ENCODE measurements at regions not wholly inside any gene's neighbourhood (a gene's known extent, or its start where the extent isn't known, plus 50 kb on each side); places are given as distances from the start of the nearest gene placed in this dataset.
A peak's percentile ranks its signal among the peaks of the same experiment; 100 is the strongest.
"Not testable (repeated sequence)": the region's sequence is repeated elsewhere in the genome, so short reads cannot be mapped to it uniquely, and the experiment has no call there.

- ATAC-seq, result peak; percentile 26
- H3K9me3 Mint-ChIP-seq, result peaks cover 8% of the 10 kb centered on the region
Observed at GRCh38 chr3:144801890-144802289, 830.3 kb downstream of the DIPK2A start.

GRCh38 chr3:144809380-144809779, 837.8 kb downstream of the DIPK2A start:
- Mint-ChIP-seq H3K9me3 (peaks cover 13% of the 10 kb centered on the region), H3K4me3 (no peak overlapping the region), H3K4me1 (no peaks in the 10 kb centered on the region), H3K36me3 (no peaks in the 10 kb centered on the region), H3K27ac (no peak overlapping the region)
- DNase-seq (ENCODE audit: low spot score in 2 of 2) (no peak), ATAC-seq (no peak)

More at GRCh38 chr3:144801890-144802289, 830.3 kb downstream of the DIPK2A start:
- Mint-ChIP-seq H3K4me1 (no peaks in the 10 kb centered on the region), H3K27ac (no peak overlapping the region), H3K36me3 (no peaks in the 10 kb centered on the region), H3K4me3 (no peak overlapping the region)
- no peak for DNase-seq (ENCODE audit: low spot score in 2 of 2)

- H3K9me3 Mint-ChIP-seq, result peaks cover 13% of the 10 kb centered on the region
- no peak overlapping the region for H3K27ac Mint-ChIP-seq
- H3K36me3 Mint-ChIP-seq, result no peaks in the 10 kb centered on the region
- no peaks in the 10 kb centered on the region for H3K4me1 Mint-ChIP-seq
- no peak for ATAC-seq
- DNase-seq (ENCODE audit: low spot score in 2 of 2), result no peak
- no peak overlapping the region for H3K4me3 Mint-ChIP-seq
Observed at GRCh38 chr3:144810160-144810559, 838.5 kb downstream of the DIPK2A start.

GRCh38 chr3:144815655-144816054, 844.0 kb downstream of the DIPK2A start:
- no peak for ATAC-seq

GRCh38 chr3:144816323-144816722, 844.7 kb downstream of the DIPK2A start:
- H3K9me3 Mint-ChIP-seq, result peaks cover 10% of the 10 kb centered on the region
- H3K36me3 Mint-ChIP-seq, result no peaks in the 10 kb centered on the region
- H3K27ac Mint-ChIP-seq, result no peak overlapping the region
- ATAC-seq (no peak), DNase-seq (ENCODE audit: low spot score in 2 of 2) (no peak)
- no peak overlapping the region for H3K4me3 Mint-ChIP-seq
- no peaks in the 10 kb centered on the region for H3K4me1 Mint-ChIP-seq

More at GRCh38 chr3:144815655-144816054, 844.0 kb downstream of the DIPK2A start:
- Mint-ChIP-seq H3K36me3 (no peaks in the 10 kb centered on the region), H3K4me1 (no peaks in the 10 kb centered on the region), H3K9me3 (peaks cover 10% of the 10 kb centered on the region), H3K27ac (no peak overlapping the region), H3K4me3 (no peak overlapping the region)
- no peak for DNase-seq (ENCODE audit: low spot score in 2 of 2)

GRCh38 chr3:144818973-144819372, 847.4 kb downstream of the DIPK2A start:
- no peak overlapping the region for H3K4me3 Mint-ChIP-seq
- no peak overlapping the region for H3K27ac Mint-ChIP-seq
- H3K36me3 Mint-ChIP-seq, result no peaks in the 10 kb centered on the region
- ATAC-seq (no peak), DNase-seq (ENCODE audit: low spot score in 2 of 2) (no peak)
- no peaks in the 10 kb centered on the region for H3K4me1 Mint-ChIP-seq
- H3K9me3 Mint-ChIP-seq, result peaks cover 10% of the 10 kb centered on the region

GRCh38 chr3:144820232-144820631, 848.6 kb downstream of the DIPK2A start:
- H3K4me1 Mint-ChIP-seq; ATAC-seq; DNase-seq (ENCODE audit: low spot score in 2 of 2); H3K4me3 Mint-ChIP-seq; H3K27ac Mint-ChIP-seq; H3K9me3 Mint-ChIP-seq; H3K36me3 Mint-ChIP-seq: not testable (repeated sequence)

- Mint-ChIP-seq H3K36me3 (no peaks in the 10 kb centered on the region), H3K4me1 (no peaks in the 10 kb centered on the region), H3K27ac (no peak overlapping the region), H3K9me3 (peaks cover 6% of the 10 kb centered on the region), H3K4me3 (no peak overlapping the region)
- ATAC-seq (no peak), DNase-seq (ENCODE audit: low spot score in 2 of 2) (no peak)
Observed at GRCh38 chr3:144820726-144821125, 849.1 kb downstream of the DIPK2A start.

GRCh38 chr3:144821583-144821982, 850.0 kb downstream of the DIPK2A start:
- no peak for DNase-seq (ENCODE audit: low spot score in 2 of 2)
- no peaks in the 10 kb centered on the region for H3K4me1 Mint-ChIP-seq
- H3K27ac Mint-ChIP-seq, result no peak overlapping the region
- H3K36me3 Mint-ChIP-seq, result no peaks in the 10 kb centered on the region
- H3K4me3 Mint-ChIP-seq, result no peak overlapping the region
- H3K9me3 Mint-ChIP-seq, result peaks cover 6% of the 10 kb centered on the region
- no peak for ATAC-seq

GRCh38 chr3:144822671-144823070, 851.0 kb downstream of the DIPK2A start:
- H3K9me3 Mint-ChIP-seq, result peaks cover 3% of the 10 kb centered on the region
- no peak for DNase-seq (ENCODE audit: low spot score in 2 of 2)
- no peak overlapping the region for H3K27ac Mint-ChIP-seq
- H3K36me3 Mint-ChIP-seq, result no peaks in the 10 kb centered on the region
- ATAC-seq, result no peak
- H3K4me1 Mint-ChIP-seq, result no peaks in the 10 kb centered on the region
- no peak overlapping the region for H3K4me3 Mint-ChIP-seq

- Mint-ChIP-seq H3K36me3 (no peaks in the 10 kb centered on the region), H3K4me3 (no peak overlapping the region)
Observed at GRCh38 chr3:144831955-144832716, 860.5 kb downstream of the DIPK2A start.

GRCh38 chr3:144839991-144840390, 868.4 kb downstream of the DIPK2A start:
- H3K4me1 Mint-ChIP-seq, result no peaks in the 10 kb centered on the region
- no peak for ATAC-seq

More at GRCh38 chr3:144831955-144832716, 860.5 kb downstream of the DIPK2A start:
- Mint-ChIP-seq H3K9me3 (peaks cover 8% of the 10 kb centered on the region), H3K27ac (no peak overlapping the region), H3K4me1 (no peaks in the 10 kb centered on the region)
- ATAC-seq (no peak), DNase-seq (ENCODE audit: low spot score in 2 of 2) (no peak)

GRCh38 chr3:144840866-144841265, 869.2 kb downstream of the DIPK2A start:
- no peak for DNase-seq (ENCODE audit: low spot score in 2 of 2)
- no peaks in the 10 kb centered on the region for H3K4me1 Mint-ChIP-seq
- H3K9me3 Mint-ChIP-seq, result peaks cover 8% of the 10 kb centered on the region
- no peak overlapping the region for H3K27ac Mint-ChIP-seq
- no peak overlapping the region for H3K4me3 Mint-ChIP-seq
- no peak for ATAC-seq
- H3K36me3 Mint-ChIP-seq, result no peaks in the 10 kb centered on the region

More at GRCh38 chr3:144839991-144840390, 868.4 kb downstream of the DIPK2A start:
- H3K4me3 Mint-ChIP-seq, result no peak overlapping the region
- peaks cover 8% of the 10 kb centered on the region for H3K9me3 Mint-ChIP-seq
- no peak overlapping the region for H3K27ac Mint-ChIP-seq
- no peaks in the 10 kb centered on the region for H3K36me3 Mint-ChIP-seq
- no peak for DNase-seq (ENCODE audit: low spot score in 2 of 2)

- ATAC-seq, result no peak
- Mint-ChIP-seq H3K27ac (no peak overlapping the region), H3K4me1 (no peaks in the 10 kb centered on the region), H3K36me3 (no peaks in the 10 kb centered on the region), H3K9me3 (peaks cover 8% of the 10 kb centered on the region), H3K4me3 (no peak overlapping the region)
- no peak for DNase-seq (ENCODE audit: low spot score in 2 of 2)
Observed at GRCh38 chr3:144843099-144843498, 871.5 kb downstream of the DIPK2A start.

- Mint-ChIP-seq H3K9me3 (peaks cover 7% of the 10 kb centered on the region), H3K36me3 (no peaks in the 10 kb centered on the region), H3K4me1 (no peaks in the 10 kb centered on the region), H3K27ac (no peak overlapping the region), H3K4me3 (no peak overlapping the region)
- DNase-seq (ENCODE audit: low spot score in 2 of 2), result no peak
- no peak for ATAC-seq
Observed at GRCh38 chr3:144852999-144853398, 881.4 kb downstream of the DIPK2A start.

GRCh38 chr3:144854020-144854419, 882.4 kb downstream of the DIPK2A start:
- H3K36me3 Mint-ChIP-seq, H3K27ac Mint-ChIP-seq: not testable (repeated sequence)

More at GRCh38 chr3:144854020-144854419, 882.4 kb downstream of the DIPK2A start:
- not testable (repeated sequence) for H3K4me3 Mint-ChIP-seq; H3K9me3 Mint-ChIP-seq; ATAC-seq; H3K4me1 Mint-ChIP-seq; DNase-seq (ENCODE audit: low spot score in 2 of 2)

Data from stimulated activated effector memory CD8-positive, alpha-beta T cell treated with anti-CD3 and anti-CD28 coated beads, Interleukin-12 subunit alpha, Interleukin-12 subunit beta, amount 100 ng/mL, for 72 hours (primary cell).